Bone marrow (tissue), 2 donors: ENCODE measurements at regions not wholly inside any gene's neighbourhood (a gene's known extent, or its start where the extent isn't known, plus 50 kb on each side); places are given as distances from the start of the nearest gene placed in this dataset.
A peak's percentile ranks its signal among the peaks of the same experiment; 100 is the strongest.

Experiments used
- DNase-seq, 2 donors: peaks; one replicate each; lab custom pipeline; 2025; lab: John Stamatoyannopoulos, UW

DNA sequence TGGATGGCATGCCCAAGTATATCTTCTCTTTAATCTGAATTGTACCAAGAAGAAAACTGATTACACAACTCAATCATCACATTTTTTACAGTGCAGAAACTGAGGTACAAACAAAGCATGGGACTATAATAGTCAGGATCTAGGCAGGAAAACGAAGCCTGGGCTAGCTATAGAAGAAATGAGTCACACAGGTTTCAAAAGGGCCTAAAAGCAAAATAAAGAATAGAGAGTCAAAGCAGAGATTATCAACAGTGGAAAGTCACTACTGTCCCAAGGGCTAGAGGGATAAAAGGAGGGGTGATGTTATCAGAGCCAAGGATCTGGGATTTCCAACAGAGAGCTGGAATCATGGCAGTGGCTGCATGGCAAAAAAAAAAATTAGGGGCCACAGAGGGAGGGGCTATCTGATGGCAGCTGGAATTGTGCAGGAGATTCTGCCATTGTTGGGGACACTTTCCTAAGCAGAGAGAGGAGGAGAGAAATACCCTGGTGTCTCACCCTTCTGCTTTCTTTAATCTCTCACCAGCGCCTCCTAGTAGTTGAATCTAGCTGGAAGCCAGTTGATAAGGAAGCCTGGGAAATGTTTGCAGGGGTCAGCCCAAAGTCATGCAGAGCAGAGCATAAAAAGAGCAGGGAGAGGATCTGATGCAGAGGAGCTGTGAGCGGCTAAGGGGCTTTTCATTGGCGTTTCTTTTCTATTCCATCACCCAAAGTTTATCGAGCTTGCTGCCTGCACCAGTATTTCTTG is 343.2 kb downstream of the ACTL7B start:
- no peak for DNase-seq

DNA sequence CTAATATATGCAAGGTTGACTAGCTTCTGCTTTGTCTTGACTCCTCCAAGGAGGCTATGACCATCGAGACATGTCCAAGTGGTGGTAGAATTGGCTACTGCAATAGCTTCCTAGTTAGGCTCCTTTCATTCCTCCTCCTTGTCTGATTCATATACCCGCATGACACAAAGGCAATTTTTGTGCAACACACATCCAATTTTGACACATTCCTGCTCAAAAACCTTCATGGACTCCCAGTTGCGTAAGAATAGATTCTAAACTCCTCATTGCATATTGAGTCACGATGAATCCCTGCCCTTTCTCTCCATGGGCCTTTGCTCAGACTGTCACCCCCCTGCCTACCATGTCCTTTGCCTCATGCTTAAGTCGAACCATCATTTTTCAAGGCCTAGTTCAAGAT is 344.5 kb downstream of the ACTL7B start:
- no peak for DNase-seq

GRCh38 chr9:108496846-108497245 is 358.9 kb downstream of the ACTL7B start:
- DNase-seq = no peak

- no peak for DNase-seq
Observed at GRCh38 chr9:108489567-108489966, 366.2 kb downstream of the ACTL7B start.

DNA sequence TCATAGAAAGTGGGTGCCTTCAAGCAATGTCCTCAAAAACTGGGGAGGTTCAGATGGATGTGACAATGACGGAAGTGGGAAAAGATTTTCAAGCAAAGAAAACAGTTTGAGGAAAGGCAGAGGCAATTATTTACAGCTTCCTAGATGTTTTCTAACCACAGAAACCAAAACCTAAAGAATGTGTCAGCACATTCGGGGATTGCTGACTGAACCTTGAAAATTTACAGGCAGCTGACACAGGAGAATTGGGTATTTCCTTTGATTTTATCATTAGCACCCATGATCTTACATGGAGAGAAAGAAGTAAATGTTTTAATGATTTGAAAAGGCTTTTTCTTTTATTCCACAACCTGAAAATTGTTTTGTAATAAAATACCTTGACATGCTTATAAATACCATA is 369.0 kb downstream of the ACTL7B start:
- no peak for DNase-seq

DNA sequence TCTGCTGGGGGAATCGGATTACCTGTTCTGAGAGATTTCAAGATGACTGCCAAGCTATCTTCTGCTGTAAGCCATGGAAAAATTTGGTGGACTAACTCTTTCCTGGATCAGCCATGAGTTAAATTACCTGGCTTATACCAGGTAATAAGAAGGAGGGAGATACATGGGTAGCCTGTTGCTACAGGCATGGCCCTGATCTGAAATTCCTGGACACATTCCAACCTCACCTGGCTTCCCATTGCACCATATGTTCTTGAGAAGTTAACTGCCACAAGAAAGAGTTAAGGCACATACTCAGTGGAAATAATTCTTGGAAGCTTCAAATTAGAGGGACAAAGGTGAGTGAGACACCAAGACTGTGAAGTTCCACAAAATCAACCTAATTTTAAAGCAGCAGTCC is 371.3 kb downstream of the ACTL7B start:
- no peak for DNase-seq

- DNase-seq = no peak
Observed at GRCh38 chr9:108483676-108484075, 372.1 kb downstream of the ACTL7B start.

- DNase-seq = no peak
Observed at GRCh38 chr9:108479989-108480652, 375.7 kb downstream of the ACTL7B start.

DNA sequence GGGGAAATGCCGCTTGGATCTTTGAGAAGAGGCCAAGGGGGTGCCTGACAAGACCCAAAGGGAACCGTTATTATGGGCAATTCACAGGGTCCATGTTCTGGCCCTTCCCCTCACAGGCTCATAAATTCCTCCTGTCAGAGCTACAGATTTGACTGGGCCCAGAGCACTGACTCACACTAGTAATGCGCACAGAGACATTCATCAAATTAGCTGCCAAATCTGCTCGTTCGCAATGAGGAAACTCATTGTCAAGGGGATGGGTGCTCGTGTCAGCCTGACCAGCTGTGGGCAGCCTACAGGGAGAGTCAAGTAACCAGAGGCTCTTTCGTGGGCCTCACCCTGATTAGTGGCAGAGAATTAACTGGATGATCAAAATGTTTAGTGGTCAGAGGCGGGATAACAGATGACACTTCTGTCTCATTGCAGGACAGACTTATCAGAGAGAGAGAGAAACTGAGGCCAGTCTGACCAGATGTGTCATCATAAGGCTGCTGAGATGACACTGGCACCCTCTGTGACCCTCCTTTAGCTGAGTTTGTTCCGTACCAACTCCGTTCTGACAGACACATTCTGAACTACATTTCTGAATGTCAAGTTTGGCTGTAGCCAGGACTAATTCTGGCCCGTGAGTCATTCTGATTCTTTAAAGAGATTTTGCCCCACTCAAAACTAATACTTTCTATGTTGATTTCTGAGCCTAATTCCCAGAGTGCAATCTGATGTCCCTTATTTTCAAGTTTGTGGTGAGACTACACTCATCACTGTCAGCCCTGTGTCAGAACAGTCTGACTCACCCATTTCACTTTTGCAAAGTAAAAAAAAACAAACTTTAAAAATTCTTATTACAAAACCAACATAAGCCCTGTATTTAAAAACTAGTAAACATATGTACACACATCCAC is 377.1 kb downstream of the ACTL7B start:
- no peak for DNase-seq

DNA sequence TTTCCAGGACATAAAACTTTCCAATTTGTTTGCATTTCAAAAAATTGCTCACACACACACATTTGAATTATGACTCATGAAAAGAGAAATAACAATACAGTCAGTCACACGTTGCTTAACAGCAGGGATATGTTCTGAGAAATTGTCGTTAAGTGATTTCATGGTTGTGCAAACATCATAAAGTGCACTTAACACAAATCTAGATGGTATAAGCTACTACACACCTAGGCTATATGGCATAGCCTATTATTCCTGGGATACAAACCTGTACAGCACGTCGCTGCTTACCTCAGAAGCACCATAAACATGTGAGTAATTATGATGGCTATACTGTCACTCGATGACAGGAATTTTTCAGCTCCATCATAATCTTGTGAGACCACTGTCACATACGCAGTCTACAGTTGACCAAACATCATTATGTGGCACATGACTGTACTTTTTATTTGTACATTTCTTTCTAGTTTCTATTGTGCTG is 378.2 kb downstream of the ACTL7B start:
- no peak for DNase-seq

GRCh38 chr9:108476574-108476973 is 379.2 kb downstream of the ACTL7B start:
- no peak for DNase-seq

GRCh38 chr9:108475813-108476212 is 380.0 kb downstream of the ACTL7B start:
- no peak for DNase-seq

GRCh38 chr9:108474356-108474755 is 381.4 kb downstream of the ACTL7B start:
- no peak for DNase-seq

GRCh38 chr9:108473209-108474112 is 382.3 kb downstream of the ACTL7B start:
- no peak for DNase-seq

GRCh38 chr9:108469654-108470053 is 386.1 kb downstream of the ACTL7B start:
- peak in 1 of 2 donors; percentile 32 for DNase-seq

DNA sequence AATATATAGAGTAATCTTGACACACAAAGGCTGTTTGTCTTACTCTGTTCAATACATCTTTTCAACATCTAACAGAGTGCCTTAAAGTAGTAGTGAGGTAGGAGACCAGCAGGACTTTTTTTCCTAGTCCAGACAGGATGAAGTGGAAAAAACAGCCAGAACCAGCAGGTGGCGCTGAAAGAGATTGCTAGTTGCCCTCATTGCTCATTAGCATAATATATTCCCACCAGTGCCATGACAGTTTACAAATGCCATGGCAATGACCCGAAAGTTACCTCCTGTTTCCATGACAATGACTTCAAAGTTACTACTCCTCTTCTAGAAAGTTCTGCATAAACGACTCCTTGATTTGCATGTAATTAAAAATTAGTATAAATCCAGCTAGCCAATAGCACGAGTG is 387.4 kb downstream of the ACTL7B start:
- peak in 1 of 2 donors; percentile 1 for DNase-seq

DNA sequence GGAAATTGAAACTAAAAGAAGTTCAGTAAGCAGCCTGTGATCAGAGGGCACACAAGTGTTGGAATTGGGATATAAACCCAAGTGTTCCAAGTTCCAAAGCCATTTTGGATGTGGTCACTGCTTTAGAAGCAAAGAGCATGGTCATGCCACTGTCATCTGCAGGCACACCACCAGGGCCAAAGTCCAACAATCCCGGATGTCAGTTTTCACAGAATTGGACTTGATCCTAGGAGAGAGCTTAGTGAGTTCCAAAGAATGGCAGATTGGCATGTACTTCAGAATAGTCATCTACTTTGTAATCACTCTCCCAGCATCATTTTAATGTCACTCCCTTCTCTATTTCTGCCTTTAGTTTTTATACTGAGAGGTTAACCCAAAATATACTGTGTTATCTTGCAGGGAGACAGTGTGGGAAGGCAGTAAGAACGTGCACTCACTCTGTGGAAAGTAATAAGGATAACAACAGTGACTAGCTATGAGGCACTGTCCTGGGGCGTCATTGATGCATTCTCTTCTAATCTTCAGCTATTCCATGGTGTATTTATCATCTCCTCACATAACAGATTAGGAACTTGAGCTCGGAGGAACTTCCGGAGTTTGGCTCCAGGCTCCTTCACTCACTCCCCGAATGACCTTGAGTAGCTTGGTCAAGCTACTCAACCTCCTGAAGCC is 388.0 kb downstream of the ACTL7B start:
- DNase-seq = no peak

GRCh38 chr9:108467161-108467560 is 388.6 kb downstream of the ACTL7B start:
- no peak for DNase-seq

DNA sequence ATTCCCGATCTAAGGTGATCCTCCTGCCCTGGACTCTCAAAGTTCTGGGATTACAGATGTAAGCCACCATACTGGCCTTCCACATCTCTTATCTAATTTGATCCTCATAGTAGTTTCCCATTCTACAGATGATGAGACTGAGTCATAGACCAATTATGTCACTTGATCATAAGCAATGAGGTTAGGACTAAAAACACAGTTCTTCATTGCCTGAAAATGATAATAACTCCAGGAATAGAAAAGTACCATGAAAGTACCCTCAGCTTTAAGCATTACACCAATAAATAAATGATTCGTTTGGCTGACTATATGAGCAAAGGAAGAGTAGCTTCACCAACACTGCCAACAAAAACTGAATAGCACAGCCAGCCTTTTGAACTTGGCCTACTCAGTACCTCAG is 389.5 kb downstream of the ACTL7B start:
- DNase-seq = no peak

- DNase-seq = no peak
Observed at GRCh38 chr9:108463932-108464606, 391.7 kb downstream of the ACTL7B start.
